IMR-90 (cell line): ENCODE measurements at regions not wholly inside any gene's neighbourhood (a gene's known extent, or its start where the extent isn't known, plus 50 kb on each side); places are given as distances from the start of the nearest gene placed in this dataset.

Source experiments
- ATAC-seq: fragments of 200-7000 bp; cut with Tn5 transposase; 2 replicates; pipeline ENCODE4 v1.9.1; 2020; ENCODE audit warnings: low read depth, mild to moderate bottlenecking, moderate library complexity
- BruUV-seq: library from RNA; stranded (reverse); fragments of 400-500 nt; replicated peaks from 2 replicates; lab custom pipeline; 2021; lab: Mats Ljungman, UMichigan
- CTCF ChIA-PET: fragments of 300-600 bp; formaldehyde crosslinking; extraction: SDS; loops from one replicate; lab custom pipeline; 2021; ENCODE audit warnings: antibody characterized with exemption; lab: Yijun Ruan, JAX
- POLR2A ChIA-PET: fragments of 300-600 bp; sonication (Branson Sonifier 250); formaldehyde crosslinking; loops from one replicate; lab custom pipeline; 2022; ENCODE audit warnings: antibody characterized with exemption; ENCODE audit not compliant: unreplicated experiment; lab: Charles Lee
- DNase-seq: peaks from one replicate; pipeline ENCODE4 v3.0.0; 2013
- H2AFZ ChIP-seq: replicated peaks from 2 replicates; pipeline ENCODE3; 2013; ENCODE audit warnings: low read length, mild to moderate bottlenecking; ENCODE audit not compliant: poor library complexity
- H2AK5ac ChIP-seq: 2 replicates; pipeline ENCODE4 v1.6.1; 2013; ENCODE audit warnings: low read depth, low read length, inconsistent platforms
- H2AK9ac ChIP-seq: replicated peaks from 2 replicates; pipeline ENCODE3; 2013; ENCODE audit warnings: mild to moderate bottlenecking, low read depth, low read length, moderate library complexity; ENCODE audit not compliant: poor library complexity
- H2BK120ac ChIP-seq: 2 replicates; pipeline ENCODE4 v1.6.1; 2013; ENCODE audit warnings: low read depth, low read length, inconsistent platforms
- H2BK15ac ChIP-seq: 3 replicates; pipeline ENCODE4 v1.6.1; 2013; ENCODE audit warnings: low read depth, low read length, inconsistent platforms
- H2BK20ac ChIP-seq: 2 replicates; pipeline ENCODE4 v1.6.1; 2013; ENCODE audit warnings: low read depth, mild to moderate bottlenecking, inconsistent platforms, low read length, moderate library complexity
- H2BK5ac ChIP-seq: 2 replicates; pipeline ENCODE4 v1.6.1; 2013; ENCODE audit warnings: mild to moderate bottlenecking, low read depth, low read length, inconsistent platforms; ENCODE audit not compliant: poor library complexity, severe bottlenecking
- H3K14ac ChIP-seq: replicated peaks from 2 replicates; pipeline ENCODE4 v1.6.1; 2013; ENCODE audit warnings: low read depth, low read length, inconsistent platforms
- H3K18ac ChIP-seq: 2 replicates; pipeline ENCODE4 v1.6.1; 2013; ENCODE audit warnings: low read depth, low read length, control low read depth
- H3K23ac ChIP-seq: 2 replicates; pipeline ENCODE4 v1.6.1; 2013; ENCODE audit warnings: low read depth, low read length, inconsistent platforms
- H3K27ac ChIP-seq: 2 replicates; pipeline ENCODE4 v1.5.1; 2013; ENCODE audit warnings: mild to moderate bottlenecking, control low read depth, low read length; ENCODE audit not compliant: insufficient read depth
- H3K27me3 ChIP-seq: 2 replicates; pipeline ENCODE4 v1.6.1; 2013; ENCODE audit warnings: low read length; ENCODE audit not compliant: control insufficient read depth, insufficient read depth
- H3K36me3 ChIP-seq: 2 replicates; pipeline ENCODE4 v1.6.1; 2013; ENCODE audit warnings: low read length, mixed read lengths; ENCODE audit not compliant: control insufficient read depth, insufficient read depth
- H3K4ac ChIP-seq: 2 replicates; pipeline ENCODE4 v1.6.1; 2013; ENCODE audit warnings: low read depth, low read length, inconsistent platforms
- H3K4me1 ChIP-seq: 2 replicates; pipeline ENCODE4 v1.6.1; 2013; ENCODE audit warnings: low read length, mixed read lengths; ENCODE audit not compliant: control insufficient read depth, insufficient read depth
- H3K4me2 ChIP-seq: 2 replicates; pipeline ENCODE4 v1.6.1; 2013; ENCODE audit warnings: low read depth, mild to moderate bottlenecking, control low read depth, low read length, moderate library complexity
- H3K4me3 ChIP-seq: 2 replicates; pipeline ENCODE4 v1.5.1; 2013; ENCODE audit warnings: low read depth, mild to moderate bottlenecking, control low read depth, low read length, moderate library complexity; ENCODE audit not compliant: insufficient read depth
- H3K56ac ChIP-seq: 2 replicates; pipeline ENCODE4 v1.6.1; 2013; ENCODE audit warnings: low read length, inconsistent platforms; ENCODE audit not compliant: insufficient read depth; ENCODE audit errors: extremely low read depth
- H3K79me1 ChIP-seq, 2 experiments: 2 replicates each; pipeline ENCODE4 v1.6.1; 2013; ENCODE audit warnings: low read length in 2 of 2, inconsistent platforms in 1 of 2, low read depth in 1 of 2
- H3K9ac ChIP-seq: 2 replicates; pipeline ENCODE4 v1.6.1; 2013; ENCODE audit warnings: low read depth, low read length, control low read depth
- H3K9me1 ChIP-seq: 2 replicates; pipeline ENCODE4 v1.6.1; 2013; ENCODE audit warnings: low read length, inconsistent platforms; ENCODE audit not compliant: insufficient read depth
- H3K9me3 ChIP-seq: 2 replicates; pipeline ENCODE4 v1.6.1; 2013; ENCODE audit warnings: low read length; ENCODE audit not compliant: control insufficient read depth, insufficient read depth
- H4K20me1 ChIP-seq: 2 replicates; pipeline ENCODE4 v1.6.1; 2013; ENCODE audit warnings: low read length, inconsistent platforms; ENCODE audit not compliant: insufficient read depth
- H4K5ac ChIP-seq: 2 replicates; pipeline ENCODE4 v1.6.1; 2013; ENCODE audit warnings: mild to moderate bottlenecking, low read depth, low read length, control low read depth
- H4K8ac ChIP-seq, 2 experiments: 2 replicates each; pipeline ENCODE4 v1.6.1; 2013; ENCODE audit warnings: low read depth in 2 of 2, low read length in 2 of 2, control low read depth in 1 of 2, inconsistent platforms in 1 of 2
- H4K91ac ChIP-seq: 2 replicates; pipeline ENCODE4 v1.6.1; 2013; ENCODE audit warnings: low read depth, low read length, inconsistent platforms; ENCODE audit not compliant: insufficient read depth
- RAD21 ChIP-seq: IDR thresholded peaks from 2 replicates; pipeline ENCODE4 v1.6.1; 2012; ENCODE audit warnings: low read length, improper control_type of control experiment
- SMC3 ChIP-seq: fragments of 150-350 bp; IDR thresholded peaks from 2 replicates; pipeline ENCODE4 v1.6.1; 2016; ENCODE audit warnings: low read depth, mild to moderate bottlenecking, antibody characterized with exemption, low read length, moderate library complexity
- WGBS, 2 experiments: methylation state at CpG; one replicate each; pipeline versions ENCODE4 v1.1.5 to v1.1.7; 2013; ENCODE audit warnings: missing lambda C conversion rate in 2 of 2; ENCODE audit not compliant: insufficient read length in 1 of 2; ENCODE audit errors: extremely low coverage in 2 of 2; 5-methylcytosine and 5-hydroxymethylcytosine counted together
- dilution Hi-C: fragments of 300-500 bp; cut with HindIII; formaldehyde crosslinking; loops from one replicate; pipeline ENCODE4 v1.14.3; 2018; ENCODE audit warnings: low sequenced_read_pairs; ENCODE audit not compliant: unreplicated experiment
- in situ Hi-C: fragments of 300-500 bp; cut with MboI; formaldehyde crosslinking; loops from 3 replicates; pipeline ENCODE4 v1.14.3; 2019; ENCODE audit warnings: low sequenced_read_pairs, inconsistent platforms, mixed read lengths
- intact Hi-C: fragments of 100-400 bp; cut with micrococcal nuclease; formaldehyde crosslinking; loops from 2 replicates; pipeline ENCODE4 v1.10.0; 2022
- TF ChIP-seq, protein P1 (sequence below): conservative IDR thresholded peaks from 2 replicates; pipeline ENCODE4 v1.5.1; 2012; ENCODE audit warnings: mild to moderate bottlenecking, low read depth, low read length, improper control_type of control experiment

DNA sequence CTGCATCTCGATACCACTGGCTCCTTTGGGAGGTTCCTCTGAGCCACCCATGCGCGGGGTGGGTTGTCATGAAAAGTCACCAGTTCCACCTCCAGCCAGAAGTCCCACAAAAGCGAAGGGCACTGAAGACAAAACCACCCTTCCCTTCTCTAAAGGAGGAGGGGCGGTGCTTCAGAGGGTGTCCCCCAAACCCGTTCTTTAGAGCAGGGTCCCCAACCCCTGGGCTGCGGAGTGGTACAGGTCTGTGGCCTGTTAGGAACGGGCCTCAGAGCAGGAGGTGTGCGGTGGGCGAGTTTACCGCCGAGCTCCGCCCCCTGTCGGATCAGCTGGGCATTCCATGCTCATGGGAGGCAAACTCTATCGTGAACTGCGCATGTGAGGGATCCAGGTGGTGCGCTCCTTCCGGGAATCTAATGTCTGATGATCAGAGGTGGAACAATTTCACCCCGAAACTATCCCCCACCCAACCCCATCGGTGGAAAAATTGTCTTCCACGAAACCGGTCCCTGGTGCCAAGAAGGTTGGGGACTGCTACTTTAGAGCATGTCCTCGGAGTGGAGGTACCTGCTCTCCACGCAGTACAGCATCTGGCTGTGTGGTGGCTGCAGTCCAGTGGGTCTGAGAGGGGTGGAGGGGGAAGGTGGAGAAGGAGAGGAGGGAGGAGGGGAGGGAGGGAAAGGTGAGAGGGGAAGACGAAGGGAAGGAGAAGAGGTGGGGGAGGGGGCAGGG lies 72.9 kb upstream of the SEPTIN5 start:
- TF ChIP-seq, protein P1, sequence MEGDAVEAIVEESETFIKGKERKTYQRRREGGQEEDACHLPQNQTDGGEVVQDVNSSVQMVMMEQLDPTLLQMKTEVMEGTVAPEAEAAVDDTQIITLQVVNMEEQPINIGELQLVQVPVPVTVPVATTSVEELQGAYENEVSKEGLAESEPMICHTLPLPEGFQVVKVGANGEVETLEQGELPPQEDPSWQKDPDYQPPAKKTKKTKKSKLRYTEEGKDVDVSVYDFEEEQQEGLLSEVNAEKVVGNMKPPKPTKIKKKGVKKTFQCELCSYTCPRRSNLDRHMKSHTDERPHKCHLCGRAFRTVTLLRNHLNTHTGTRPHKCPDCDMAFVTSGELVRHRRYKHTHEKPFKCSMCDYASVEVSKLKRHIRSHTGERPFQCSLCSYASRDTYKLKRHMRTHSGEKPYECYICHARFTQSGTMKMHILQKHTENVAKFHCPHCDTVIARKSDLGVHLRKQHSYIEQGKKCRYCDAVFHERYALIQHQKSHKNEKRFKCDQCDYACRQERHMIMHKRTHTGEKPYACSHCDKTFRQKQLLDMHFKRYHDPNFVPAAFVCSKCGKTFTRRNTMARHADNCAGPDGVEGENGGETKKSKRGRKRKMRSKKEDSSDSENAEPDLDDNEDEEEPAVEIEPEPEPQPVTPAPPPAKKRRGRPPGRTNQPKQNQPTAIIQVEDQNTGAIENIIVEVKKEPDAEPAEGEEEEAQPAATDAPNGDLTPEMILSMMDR = peak; percentile 45
- TF ChIP-seq SMC3 (no peak), RAD21 (peak; percentile 16; the same call in 1 of the 2 replicates)
- 19% methylated on average over 9 of the region's 25 CpGs; no CpG with 5 or more reads in 1 of the 2 experiments for WGBS, 2 experiments
- no peak overlapping the region for H2BK120ac ChIP-seq
- H3K9me1 ChIP-seq = no peaks in the 10 kb centered on the region
- H3K36me3 ChIP-seq = no peaks in the 10 kb centered on the region
- no peak overlapping the region for H4K5ac ChIP-seq
- H2AFZ ChIP-seq = peak overlapping the region; percentile 57
- in situ Hi-C loops = no loop called here
- dilution Hi-C loops = no loop called here
- no peak overlapping the region for H3K4me2 ChIP-seq
- intact Hi-C loops = no loop called here
- no peak overlapping the region for H3K4me3 ChIP-seq
- no TSS peak for BruUV-seq
- no peak overlapping the region for H3K18ac ChIP-seq
- H4K20me1 ChIP-seq = no peaks in the 10 kb centered on the region
- ChIA-PET CTCF (no interaction called here), POLR2A (no interaction called here)
- no peak overlapping the region for H4K8ac ChIP-seq
- H3K56ac ChIP-seq = no peak overlapping the region
- no peak overlapping the region for H2BK20ac ChIP-seq
- ATAC-seq (peak; percentile 56), DNase-seq (no peak)
- no peak overlapping the region for H2AK5ac ChIP-seq
- no peak overlapping the region for H3K23ac ChIP-seq
- H2AK9ac ChIP-seq = no peak overlapping the region
- H3K14ac ChIP-seq = no peak overlapping the region
- H3K27ac ChIP-seq = no peak overlapping the region
- H4K91ac ChIP-seq = no peak overlapping the region
- H3K9ac ChIP-seq = no peak overlapping the region
- H3K79me1 ChIP-seq = no peaks in the 10 kb centered on the region
- no peaks in the 10 kb centered on the region for H3K4me1 ChIP-seq
- H3K27me3 ChIP-seq = peaks cover 35% of the 10 kb centered on the region
- 0 out of 2 replicates have a peak, but pooled peaks cover 2% of the 10 kb centered on the region for H3K9me3 ChIP-seq
- H2BK5ac ChIP-seq = no peak overlapping the region
- no peak overlapping the region for H2BK15ac ChIP-seq
- no peak overlapping the region for H3K4ac ChIP-seq
